Anterior cingulate cortex (tissue), 58 donors: ENCODE measurements at regions not wholly inside any gene's neighbourhood (a gene's known extent, or its start where the extent isn't known, plus 50 kb on each side); places are given as distances from the start of the nearest gene placed in this dataset.
"Not testable (repeated sequence)": the region's sequence is repeated elsewhere in the genome, so short reads cannot be mapped to it uniquely, and the experiment has no call there.

Experiments
- DNase-seq, 58 donors: peaks; one replicate each; lab custom pipeline; 2025; lab: John Stamatoyannopoulos, UW

DNA sequence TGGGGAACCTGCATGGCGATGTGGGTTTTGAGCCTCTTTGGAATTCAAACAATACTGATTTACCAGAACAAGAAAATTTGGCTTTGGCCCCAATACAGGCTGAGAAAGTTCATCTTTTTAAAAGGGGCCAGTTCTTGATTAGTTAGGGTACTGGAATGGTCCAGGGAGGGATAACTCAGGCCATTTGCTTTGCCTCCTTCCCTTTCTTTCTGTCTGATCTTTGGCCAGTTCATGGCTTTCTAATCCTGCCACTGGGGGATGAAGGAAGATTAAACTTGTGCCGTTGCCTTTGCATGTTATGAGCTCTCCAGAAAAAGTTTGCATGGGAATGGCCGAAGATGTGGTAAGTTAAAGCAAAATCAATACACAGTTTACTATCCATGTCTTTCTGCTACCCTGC lies 78.4 kb downstream of the ADAMTS15 start:
- no peak for DNase-seq

DNA sequence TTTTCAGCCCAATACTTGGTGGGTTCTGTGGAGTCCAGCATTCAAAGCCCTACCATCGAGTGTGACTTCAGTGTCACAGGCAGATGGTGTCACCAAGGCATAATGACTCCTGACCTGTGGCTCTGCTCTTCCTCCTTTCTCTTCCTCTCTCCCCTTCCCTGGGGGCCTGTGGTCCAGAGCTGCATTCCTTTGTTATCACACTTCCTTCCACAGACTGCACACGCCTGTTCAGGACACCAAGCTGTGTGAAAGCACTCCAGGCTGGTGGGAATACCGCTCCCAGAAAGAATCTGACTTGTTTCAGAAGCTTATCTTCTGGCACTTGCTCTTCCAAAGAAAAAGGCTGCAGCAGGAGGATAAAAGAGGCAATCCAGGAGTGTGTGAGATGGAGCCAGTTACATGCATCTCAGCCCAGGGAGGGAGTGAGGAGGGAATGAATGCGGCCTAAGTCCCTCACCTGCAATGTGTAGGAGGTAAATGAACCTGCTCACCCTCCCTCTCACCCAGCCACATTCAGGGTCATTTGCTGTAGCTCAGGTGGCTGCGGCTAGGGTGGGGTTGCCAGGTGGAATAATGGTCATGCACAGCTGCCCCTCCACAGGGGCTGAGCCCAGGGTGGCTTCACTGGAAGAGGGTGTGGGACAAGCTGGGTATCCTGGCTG lies 79.3 kb downstream of the ADAMTS15 start:
- DNase-seq: no peak

DNA sequence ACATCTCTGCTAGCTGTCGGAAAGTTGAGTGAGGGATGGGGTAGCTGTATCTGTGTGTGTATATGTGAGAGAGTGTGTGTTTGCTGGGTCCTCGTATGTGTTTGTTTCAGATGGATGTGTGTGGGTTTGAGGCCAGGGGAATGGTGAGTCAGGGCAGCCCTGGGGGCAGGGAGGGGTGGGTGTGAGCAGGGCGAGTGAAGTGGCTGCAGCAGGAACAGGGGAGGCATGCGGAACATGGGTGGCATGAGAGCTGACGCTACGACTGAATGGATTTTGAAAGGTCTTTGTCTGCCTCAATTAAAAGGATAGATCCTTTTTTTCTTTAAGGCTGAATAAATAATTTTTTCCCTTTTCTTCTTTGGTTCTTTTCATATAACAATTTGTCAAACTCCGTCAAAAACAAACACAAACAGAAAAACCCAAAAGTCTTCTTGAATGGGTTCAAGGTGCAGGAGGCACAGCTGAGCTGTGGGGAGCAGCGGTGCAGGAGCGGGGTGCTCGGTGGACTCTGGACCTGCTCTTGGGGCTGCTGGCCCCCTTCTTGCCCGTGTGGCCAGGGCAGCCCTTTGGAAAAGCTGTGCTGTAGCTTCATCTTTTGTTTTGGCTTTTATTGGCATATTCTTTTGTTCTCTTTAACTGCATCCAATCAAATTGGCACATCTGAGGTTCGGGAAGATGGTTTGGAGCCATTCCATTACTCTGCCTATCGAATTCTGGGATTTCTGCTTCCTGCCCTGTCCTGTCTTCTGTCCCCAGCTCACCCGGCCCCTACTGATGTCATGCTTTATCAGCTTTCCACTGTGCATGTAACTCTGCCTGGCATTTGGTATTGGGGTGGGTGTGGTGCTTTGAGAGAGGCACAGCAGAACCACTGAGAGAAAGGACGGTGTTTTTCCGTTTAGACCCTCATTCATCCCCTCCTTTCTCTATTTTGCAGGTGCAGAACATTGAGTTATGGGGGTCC lies 80.1 kb downstream of the ADAMTS15 start:
- DNase-seq: no peak

DNA sequence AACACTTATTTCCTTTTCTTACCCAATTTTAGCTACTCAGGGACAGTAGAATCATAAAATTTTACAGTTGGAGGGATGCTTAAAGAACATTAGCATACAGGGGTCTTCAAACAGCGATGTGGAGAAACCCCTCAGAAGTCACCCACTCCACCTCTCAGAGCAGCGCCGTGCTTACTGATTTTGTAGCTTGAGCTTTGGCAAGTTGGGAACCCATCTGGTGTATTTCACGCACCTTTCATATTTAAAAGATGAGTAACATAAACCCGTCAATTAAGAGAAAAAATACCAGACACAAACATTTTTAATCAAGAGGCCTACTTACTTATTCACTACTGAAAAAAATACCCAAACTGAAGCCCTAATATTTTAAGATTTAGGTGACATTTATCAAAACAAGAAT lies 80.9 kb downstream of the ADAMTS15 start:
- DNase-seq: no peak

DNA sequence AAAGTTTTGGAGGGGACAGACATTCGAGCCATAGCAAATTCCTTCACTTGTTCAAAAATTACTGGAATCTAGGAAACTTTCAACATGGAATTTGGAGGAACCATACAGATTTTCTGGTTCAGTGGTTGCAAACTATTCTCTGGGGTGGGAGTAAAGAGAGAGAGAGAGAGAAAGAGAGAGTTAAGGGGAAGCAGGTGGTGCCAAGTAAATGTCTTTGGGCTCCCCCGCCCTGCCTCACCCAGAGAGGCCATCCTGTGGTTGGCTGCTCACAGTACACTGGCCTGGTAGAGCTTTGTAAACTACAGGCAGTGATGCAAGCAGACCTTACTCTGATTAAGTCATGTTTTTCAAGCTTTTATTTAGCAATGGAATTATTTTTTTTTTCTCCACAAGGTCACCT lies 82.6 kb downstream of the ADAMTS15 start:
- no peak for DNase-seq

DNA sequence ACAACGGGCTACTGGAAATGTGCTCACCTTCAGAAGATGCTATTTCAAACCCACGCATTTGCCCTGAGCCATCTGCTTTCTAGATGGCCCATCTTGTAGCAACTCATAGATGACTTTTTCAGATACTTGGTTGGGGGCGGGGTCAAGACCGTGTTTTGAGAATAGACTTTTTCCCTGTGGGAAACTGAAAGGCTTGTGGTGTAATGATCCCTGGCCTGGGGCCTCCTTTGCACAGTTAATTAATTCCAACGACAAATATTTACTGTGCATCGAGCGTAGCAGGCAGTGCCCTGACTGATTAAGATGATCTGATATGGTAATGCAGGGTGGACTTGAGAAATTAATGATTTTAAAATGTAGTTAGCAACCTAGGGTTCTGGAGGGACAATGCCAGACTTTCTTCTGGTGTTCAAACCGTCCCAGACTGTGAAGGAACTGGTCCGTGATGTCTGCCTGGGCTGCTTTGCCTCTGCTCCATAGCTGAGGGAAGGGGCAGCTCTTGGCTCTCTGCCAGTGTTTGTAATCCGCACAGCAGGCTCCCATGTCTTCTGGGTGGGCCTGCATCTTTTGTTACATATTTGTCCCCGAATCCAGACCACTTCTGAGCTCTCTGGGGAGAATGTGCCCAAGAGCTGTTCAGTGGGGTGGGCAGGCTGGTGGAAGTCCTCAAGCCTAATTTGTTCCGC lies 84.8 kb downstream of the ADAMTS15 start:
- no peak for DNase-seq

DNA sequence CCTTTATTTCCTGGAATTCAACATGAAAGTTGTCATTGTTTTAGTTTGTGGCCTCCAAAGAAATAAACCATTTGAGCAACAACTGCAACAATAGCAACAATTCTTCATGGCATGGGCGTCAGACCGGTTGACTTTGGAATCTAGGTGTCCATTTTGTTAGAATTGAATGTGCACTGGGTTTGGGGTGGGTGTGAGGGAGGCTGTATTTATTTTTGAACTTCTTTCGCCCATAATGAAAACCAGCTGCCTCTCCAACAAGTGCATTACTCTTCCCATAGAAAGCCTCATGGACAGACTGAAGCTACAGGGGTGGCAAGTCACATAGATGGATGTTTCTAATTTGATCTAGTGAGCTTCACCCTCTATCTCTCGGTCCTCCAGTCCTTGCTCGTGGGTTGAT lies 85.4 kb downstream of the ADAMTS15 start:
- DNase-seq: no peak

DNA sequence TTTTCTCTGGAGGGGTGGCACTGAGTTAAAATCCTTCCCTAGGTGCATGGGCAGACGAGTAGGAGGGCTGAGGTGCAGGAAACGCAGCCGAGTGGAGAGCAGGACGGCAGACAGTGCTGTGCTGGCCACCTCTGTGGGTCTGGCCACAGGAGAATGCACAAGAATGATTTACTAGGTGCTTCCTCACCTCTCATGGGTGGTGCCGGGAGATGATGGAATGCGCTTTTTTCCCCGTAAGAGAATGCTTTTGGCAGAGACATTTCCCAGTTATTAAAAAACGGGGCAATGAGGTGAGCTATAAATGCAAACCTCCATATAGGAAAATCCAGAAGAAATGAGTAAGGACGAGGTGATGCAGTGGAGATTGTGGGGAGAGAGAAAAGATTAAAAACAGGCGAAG lies 86.1 kb downstream of the ADAMTS15 start:
- DNase-seq: no peak

DNA sequence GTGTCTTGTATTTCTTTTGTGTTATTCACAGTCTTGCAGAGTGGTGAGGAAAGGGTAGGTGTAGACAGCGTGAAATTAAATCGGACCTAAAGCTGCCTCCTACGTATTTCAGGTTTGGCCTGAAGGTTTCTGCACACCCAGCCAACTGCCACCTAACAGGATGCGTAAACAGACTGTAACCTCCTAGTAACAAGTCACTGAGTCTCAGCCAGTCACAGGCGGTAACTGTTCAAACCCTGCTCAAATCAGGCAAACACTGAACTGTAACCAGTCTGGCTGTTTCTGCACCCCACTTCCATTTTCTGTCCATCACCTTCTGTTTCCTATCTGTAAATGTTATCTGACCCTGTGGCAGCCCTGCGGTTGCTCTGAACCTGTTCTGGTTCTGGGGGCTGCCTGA lies 87.1 kb downstream of the ADAMTS15 start:
- DNase-seq: no peak

DNA sequence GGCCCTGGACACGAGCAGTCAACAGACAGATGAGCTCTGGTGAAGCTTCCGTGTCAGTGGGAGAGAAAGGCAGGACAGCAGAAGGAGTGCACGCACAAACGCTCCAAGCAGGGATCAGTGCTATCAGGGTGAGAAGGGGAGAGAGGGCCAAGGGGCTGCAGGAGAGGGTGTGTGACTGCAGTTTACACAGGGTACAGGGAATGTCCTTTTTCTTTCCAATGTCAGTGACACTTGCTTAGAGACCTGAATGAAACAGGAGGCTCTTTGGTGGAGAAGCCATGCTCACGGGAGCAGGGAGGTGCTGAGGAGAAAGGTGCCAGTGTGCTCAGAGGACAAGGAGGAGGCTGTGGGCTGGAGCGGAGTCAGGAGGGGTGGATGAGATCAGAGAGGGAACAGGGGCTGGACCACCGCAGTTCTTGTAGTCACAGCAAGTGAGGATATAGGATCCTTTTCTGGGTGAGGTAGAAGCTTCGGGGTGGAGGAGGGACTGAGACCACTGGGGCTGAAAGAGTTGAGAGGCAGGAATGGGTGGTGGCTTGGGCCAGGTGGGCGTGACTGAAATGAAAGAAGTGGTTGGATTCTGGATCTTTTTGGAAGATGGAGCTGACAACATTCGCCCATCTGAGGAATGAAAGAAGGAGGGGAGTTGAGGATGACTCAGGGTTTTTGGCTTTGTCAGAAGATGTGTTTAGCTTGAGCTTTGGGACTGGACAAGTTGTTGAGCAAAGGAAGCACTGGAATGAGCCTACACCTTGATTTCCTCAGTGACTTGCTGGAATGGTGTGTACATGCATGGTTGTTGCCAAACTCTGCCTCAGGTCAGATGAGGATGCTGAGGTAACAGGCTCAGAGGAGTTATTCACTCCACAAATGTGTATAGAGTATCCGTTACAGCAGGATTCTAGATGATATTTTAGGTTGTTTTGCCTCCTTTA lies 87.9 kb downstream of the ADAMTS15 start:
- no peak for DNase-seq

DNA sequence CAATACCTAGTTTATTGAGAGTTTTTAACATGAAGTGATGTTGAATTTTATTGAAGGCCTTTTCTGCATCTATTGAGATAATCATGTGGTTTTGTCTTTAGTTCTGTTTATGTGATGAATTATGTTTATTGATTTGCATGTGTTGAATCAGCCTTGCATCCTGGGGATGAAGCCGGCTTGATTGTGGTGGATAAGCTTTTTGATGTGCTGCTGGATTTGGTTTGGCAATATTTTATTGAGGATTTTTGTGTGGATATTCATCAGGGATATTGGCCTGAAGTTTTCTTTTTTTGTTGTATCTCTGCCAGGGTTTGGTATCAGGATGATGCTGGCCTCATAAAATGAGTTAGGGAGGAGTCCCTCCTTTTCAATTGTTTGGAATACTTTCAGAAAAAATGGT lies 91.2 kb downstream of the ADAMTS15 start:
- not testable (repeated sequence) for DNase-seq

DNA sequence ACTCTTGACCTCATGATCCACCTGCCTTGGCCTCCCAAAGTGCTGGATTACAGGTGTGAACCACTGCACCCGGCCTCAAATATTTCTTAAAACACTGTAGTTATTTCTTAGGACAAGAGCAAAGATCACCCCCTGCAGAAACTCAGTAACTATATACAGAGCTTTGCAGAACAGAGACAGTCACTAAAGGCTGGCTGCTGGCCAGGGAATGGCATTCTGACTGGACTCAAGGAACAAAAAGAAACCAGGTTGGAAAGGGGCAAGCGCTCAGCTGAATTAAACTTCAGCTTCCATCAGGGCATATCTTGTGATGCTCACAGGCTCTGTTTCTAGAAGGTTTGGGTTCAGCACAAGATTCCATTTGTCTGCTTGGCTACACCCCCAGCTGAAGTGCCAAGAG lies 95.8 kb downstream of the ADAMTS15 start:
- DNase-seq: no peak

DNA sequence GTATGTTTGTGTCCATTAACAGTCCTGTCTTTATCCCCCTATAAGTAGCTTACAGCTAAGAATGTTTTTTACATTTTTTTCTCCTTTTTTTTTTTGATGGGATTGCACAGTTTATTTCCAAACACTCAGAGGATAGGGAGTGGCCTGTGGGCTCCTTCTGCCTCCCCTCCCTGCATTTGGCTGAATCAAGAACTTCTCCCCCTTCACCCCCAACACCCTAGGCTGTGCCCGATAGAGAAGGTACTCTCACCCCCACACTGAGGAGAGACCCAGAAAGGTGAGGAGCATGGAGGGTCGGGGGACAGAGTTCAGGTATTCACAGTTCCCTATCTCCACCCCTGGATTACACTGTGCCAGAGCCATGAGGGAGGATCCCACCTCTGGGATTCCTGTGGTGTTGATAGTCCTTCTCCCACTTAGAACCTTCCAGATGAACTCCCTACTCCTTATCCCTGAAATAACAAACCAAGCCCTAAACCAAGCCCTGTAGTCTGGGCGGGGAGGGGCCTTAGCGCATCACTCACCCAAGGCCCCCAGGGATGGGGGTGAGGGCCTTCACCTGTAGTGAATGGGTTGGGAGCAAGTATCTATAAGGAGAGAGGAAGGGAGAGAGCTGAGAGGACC lies 97.1 kb downstream of the ADAMTS15 start:
- DNase-seq: no peak

DNA sequence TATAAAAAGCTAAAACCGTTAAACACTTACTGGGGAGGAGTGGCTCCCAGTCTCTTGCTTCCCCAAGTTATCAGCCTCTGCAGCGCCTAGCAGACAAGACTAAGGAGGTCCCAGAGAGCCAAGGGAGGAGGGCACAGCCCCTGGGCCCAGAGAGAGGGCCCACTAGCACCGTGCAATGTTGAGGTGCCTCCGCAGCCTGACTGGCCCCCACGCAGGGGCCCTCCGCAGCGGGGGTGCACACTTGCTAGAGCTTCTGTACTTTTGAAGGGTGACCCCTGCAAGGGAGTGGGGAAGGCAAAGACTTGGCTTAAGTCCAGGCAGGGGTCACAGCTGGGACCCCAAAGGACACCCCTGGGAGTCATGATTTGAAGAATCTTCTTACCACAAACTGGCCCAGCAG lies 98.0 kb downstream of the ADAMTS15 start:
- no peak for DNase-seq

DNA sequence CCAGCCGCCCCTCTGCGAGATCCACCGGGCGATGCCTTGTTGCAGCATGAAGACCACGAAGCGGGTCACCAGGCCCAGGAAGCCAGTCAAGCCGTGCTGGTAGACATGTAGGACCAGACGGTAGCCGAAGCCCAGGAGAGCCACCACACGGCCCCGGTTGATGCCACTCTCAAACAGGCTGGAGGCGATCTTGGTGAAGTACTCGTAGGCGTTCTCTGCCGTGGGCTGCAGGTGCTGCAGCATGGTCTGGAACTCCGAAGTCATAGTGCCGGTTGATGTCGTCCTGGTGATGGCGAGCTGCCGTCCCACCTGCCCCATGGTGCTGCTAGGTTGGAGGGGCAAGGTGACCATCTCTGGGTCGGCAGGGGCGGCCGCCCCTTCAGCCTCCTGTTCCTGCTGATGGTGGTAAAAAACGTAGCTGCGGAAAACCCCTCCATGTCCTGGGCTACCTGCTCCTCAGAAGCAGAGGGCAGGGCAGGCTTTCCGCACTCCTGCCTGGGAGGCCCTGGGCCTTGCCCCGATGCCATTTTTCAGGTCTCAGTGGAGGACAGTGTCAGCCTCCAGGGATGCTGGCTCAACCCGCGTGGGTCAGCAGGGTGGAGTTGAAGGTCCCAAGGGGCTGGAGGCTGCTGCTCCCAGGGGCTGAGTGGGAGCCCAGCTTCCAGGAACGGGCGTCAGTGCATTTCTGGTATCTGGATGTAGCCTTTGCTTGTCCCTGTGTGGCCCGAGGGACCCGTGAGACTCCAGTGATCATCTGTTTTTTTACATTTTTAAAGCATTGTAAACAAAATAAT lies 98.7 kb downstream of the ADAMTS15 start:
- no peak for DNase-seq

DNA sequence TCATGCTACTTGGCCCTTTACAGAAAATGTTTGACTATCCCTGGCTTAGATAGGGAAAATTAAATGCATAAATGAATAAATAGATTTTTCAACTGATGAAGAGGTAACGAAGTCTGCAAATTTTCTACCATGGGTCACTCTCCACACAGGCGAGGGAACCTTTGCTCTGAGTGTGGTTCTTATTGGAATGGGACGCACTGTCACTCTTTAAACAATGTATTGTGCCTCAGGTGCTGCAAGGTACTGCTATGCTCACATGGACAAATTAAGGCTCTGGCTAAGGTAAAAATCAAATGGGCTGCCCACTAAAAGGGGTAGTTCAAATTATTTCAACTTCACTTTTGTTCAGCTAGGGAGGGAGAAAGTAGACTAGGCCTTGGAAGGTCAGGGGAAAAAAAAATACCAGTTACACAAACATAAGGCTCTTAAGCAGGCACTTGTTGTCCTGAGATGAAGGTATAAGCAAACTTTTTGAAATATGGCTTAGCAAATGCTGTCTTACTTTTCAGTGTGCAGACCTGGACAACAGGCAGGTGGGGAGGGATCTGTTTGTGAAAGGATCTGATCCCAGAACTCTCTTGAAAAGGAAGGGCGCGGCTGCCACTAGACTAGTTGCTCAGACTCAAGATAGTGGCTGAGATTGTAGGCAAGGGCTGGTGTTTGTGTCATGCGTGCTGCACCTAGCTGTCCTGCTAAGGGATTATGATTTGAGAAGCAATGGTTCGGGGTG lies 99.5 kb downstream of the ADAMTS15 start:
- DNase-seq: no peak

DNA sequence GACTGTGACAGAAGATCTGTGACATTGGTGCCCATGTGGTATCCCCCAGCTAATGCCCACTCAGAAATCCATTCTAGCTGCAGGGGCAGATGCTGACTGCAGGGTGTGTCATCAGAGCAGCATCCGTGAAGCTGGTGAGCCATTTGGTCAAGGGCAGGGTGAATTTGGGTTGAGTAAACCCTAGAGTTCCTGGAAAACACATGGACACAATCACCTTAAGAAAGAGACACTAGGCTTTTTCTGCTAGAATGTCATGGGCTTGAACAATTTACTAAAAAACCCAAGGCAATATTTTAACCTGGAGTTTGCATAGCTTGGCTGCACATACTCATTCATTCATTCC lies 100.0 kb downstream of the ADAMTS15 start:
- DNase-seq: no peak

DNA sequence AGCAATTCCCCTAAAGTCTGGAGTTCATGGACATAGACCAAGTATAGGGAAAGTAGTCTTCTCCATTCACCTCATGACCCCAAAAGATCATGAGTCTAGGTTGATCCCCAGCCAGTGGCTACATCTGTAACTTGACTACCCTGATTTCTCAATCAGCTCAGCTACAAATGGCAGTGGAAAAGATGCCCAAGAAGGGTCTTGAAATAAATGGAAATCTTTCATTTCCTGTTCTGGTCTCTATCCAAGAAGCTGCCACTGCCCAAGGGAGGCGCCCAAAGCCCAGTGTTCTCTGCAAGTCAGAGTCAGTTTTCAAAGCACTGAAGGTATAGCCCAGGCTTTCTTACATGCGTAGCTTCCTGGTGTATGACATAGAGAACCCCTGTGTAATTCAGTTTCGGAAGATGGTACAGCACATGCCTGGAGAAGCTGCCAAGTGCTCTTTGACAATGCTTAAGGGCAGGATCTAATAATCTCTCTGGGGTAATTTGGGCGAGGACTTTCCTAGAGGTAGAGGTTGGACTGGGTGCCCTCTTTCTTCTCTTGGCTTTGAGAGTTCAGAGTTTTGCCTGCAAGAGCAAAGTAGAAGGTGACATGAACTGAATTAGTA lies 101.1 kb downstream of the ADAMTS15 start:
- DNase-seq: no peak
